Endothelial cell of umbilical vein (primary cell): ENCODE measurements at regions not wholly inside any gene's neighbourhood (a gene's known extent, or its start where the extent isn't known, plus 50 kb on each side); places are given as distances from the start of the nearest gene placed in this dataset.
"Not testable (repeated sequence)": the region's sequence is repeated elsewhere in the genome, so short reads cannot be mapped to it uniquely, and the experiment has no call there.

Source experiments
- EZH2 ChIP-seq: IDR thresholded peaks from 2 replicates; pipeline ENCODE4 v1.6.1; 2012; ENCODE audit warnings: borderline replicate concordance, low read depth, mild to moderate bottlenecking, moderate library complexity, low read length, inconsistent platforms; ENCODE audit not compliant: severe bottlenecking
- MYC ChIP-seq: IDR thresholded peaks from one replicate; pipeline ENCODE4 v1.6.1; 2011; ENCODE audit warnings: mild to moderate bottlenecking, low read depth, low read length
- POLR2A ChIP-seq: IDR thresholded peaks from 2 replicates; pipeline ENCODE4 v1.6.1; 2012; ENCODE audit warnings: low read depth, mild to moderate bottlenecking, control low read depth, low read length
- POLR2AphosphoS5 ChIP-seq: IDR thresholded peaks from 2 replicates; pipeline ENCODE4 v1.6.1; 2012; ENCODE audit warnings: low read depth, mild to moderate bottlenecking, control low read depth, low read length, moderate library complexity; ENCODE audit not compliant: insufficient read depth
- TF ChIP-seq, protein P1 (sequence below), 2 donors: IDR thresholded peaks; 1 replicate in 1 of 2; 2 replicates in 1 of 2; pipeline ENCODE4 v1.5.1; 2011; ENCODE audit warnings: low read length in 2 of 2, mild to moderate bottlenecking in 2 of 2, moderate library complexity in 2 of 2, control low read depth in 1 of 2, inconsistent platforms in 1 of 2, low read depth in 1 of 2; ENCODE audit not compliant: insufficient read depth in 1 of 2; ENCODE audit errors: extremely low read depth in 1 of 2

DNA sequence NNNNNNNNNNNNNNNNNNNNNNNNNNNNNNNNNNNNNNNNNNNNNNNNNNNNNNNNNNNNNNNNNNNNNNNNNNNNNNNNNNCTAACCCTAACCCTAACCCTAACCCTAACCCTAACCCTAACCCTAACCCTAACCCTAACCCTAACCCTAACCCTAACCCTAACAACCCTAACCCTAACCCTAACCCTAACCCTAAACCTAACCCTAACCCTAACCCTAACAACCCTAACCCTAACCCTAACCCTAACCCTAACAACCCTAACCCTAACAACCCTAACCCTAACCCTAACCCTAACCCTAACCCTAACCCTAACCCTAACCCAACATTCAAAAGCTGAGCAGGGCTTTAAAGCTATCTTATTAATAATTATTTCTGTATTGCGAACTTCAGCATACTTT lies 182.5 kb upstream of the FAM20C start:
- TF ChIP-seq, protein P1, sequence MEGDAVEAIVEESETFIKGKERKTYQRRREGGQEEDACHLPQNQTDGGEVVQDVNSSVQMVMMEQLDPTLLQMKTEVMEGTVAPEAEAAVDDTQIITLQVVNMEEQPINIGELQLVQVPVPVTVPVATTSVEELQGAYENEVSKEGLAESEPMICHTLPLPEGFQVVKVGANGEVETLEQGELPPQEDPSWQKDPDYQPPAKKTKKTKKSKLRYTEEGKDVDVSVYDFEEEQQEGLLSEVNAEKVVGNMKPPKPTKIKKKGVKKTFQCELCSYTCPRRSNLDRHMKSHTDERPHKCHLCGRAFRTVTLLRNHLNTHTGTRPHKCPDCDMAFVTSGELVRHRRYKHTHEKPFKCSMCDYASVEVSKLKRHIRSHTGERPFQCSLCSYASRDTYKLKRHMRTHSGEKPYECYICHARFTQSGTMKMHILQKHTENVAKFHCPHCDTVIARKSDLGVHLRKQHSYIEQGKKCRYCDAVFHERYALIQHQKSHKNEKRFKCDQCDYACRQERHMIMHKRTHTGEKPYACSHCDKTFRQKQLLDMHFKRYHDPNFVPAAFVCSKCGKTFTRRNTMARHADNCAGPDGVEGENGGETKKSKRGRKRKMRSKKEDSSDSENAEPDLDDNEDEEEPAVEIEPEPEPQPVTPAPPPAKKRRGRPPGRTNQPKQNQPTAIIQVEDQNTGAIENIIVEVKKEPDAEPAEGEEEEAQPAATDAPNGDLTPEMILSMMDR (IDR thresholded peaks at IDR 0.05; ENCODE audit: extremely low read depth in 1 of 2, insufficient read depth in 1 of 2, low read depth in 1 of 2, low read length in 2 of 2), result not testable (repeated sequence)
- not testable (repeated sequence) for TF ChIP-seq POLR2A, MYC, POLR2AphosphoS5, EZH2
